ENCODE measurements at regions not wholly inside any gene's neighbourhood (a gene's known extent, or its start where the extent isn't known, plus 50 kb on each side); places are given as distances from the start of the nearest gene placed in this dataset.

- no peak overlapping the region for H2BK15ac ChIP-seq (ENCODE audit: low read length)
- no peak overlapping the region for H3K14ac ChIP-seq (ENCODE audit: insufficient read length)
- H3K4me2 ChIP-seq (ENCODE audit: insufficient read depth in 1 of 2, low read depth in 2 of 2, low read length in 2 of 2): no peak overlapping the region
- H3K27me3 ChIP-seq (replicated peaks in 1 of 4; ENCODE audit: control insufficient read depth in 3 of 4, extremely low read depth in 1 of 4, insufficient read depth in 3 of 4, low read length in 3 of 4): no peaks in the 10 kb centered on the region
- no peaks in the 10 kb centered on the region for H4K20me1 ChIP-seq (replicated peaks in 1 of 2; ENCODE audit: control insufficient read depth in 1 of 2, insufficient read depth in 2 of 2, low read length in 2 of 2)
- H3K23ac ChIP-seq (ENCODE audit: insufficient read length): no peak overlapping the region
- H3K4me3 ChIP-seq (ENCODE audit: extremely low read depth in 1 of 4, insufficient read depth in 2 of 4, low read depth in 3 of 4, low read length in 4 of 4): no peak overlapping the region
- ChIA-PET CTCF (ENCODE audit: partially characterized antibody) (no interaction called here), POLR2A (ENCODE audit: partially characterized antibody) (no interaction called here)
- H3K4me1 ChIP-seq (replicated peaks in 1 of 4; ENCODE audit: control insufficient read depth in 3 of 4, insufficient read depth in 4 of 4, low read length in 3 of 4): peaks cover 0 to 3% (median 0%) of the 10 kb centered on the region in 4 experiments; a peak in 2 of 7 replicates
- H3K4ac ChIP-seq (replicated peaks; ENCODE audit: insufficient read length, low read depth, low read length): no peak overlapping the region
- no peak overlapping the region for H4K5ac ChIP-seq (ENCODE audit: insufficient read length, low read depth, low read length)
- H2AK5ac ChIP-seq (ENCODE audit: low read depth, low read length): no peak overlapping the region
- WGBS, 2 experiments (ENCODE audit: extremely low coverage in 1 of 2, insufficient coverage in 1 of 2, insufficient read length in 1 of 2, insufficient replicate concordance in 2 of 2, low coverage in 1 of 2, low lambda C conversion rate in 2 of 2, missing lambda C conversion rate in 1 of 2): 88% methylated on average over 6 of the region's 6 CpGs; no CpG with 5 or more reads in 1 of the 2 experiments
- H3K23me2 ChIP-seq (ENCODE audit: low read depth, low read length): peaks cover 1% of the 10 kb centered on the region; the same call in 1 of the 2 replicates
- H2AFZ ChIP-seq (ENCODE audit: low read length): no peak overlapping the region
- no peaks in the 10 kb centered on the region for H3K9me3 ChIP-seq (ENCODE audit: insufficient read depth in 2 of 2, low read depth in 1 of 2, low read length in 1 of 2)
- no peak overlapping the region for H2BK12ac ChIP-seq (ENCODE audit: low read depth, low read length)
- H3K18ac ChIP-seq (ENCODE audit: extremely low read depth, low read length): no peak overlapping the region
- DNase-seq (ENCODE audit: low read depth in 1 of 2, low spot score in 2 of 2) (no peak), FAIRE-seq (no peak)
- no peaks in the 10 kb centered on the region for H3K36me3 ChIP-seq (ENCODE audit: control insufficient read depth in 2 of 4, insufficient read depth in 4 of 4, low read length in 3 of 4)
- no peaks in the 10 kb centered on the region for H3K79me1 ChIP-seq (ENCODE audit: low read depth, low read length)
- no peak overlapping the region for H2BK120ac ChIP-seq (replicated peaks; ENCODE audit: low read depth, low read length)
- no peaks in the 10 kb centered on the region for H3K79me2 ChIP-seq (ENCODE audit: control insufficient read depth in 1 of 2, insufficient read depth in 2 of 2, low read length in 2 of 2)
- TF ChIP-seq EGR1 (IDR thresholded peaks at IDR 0.05; ENCODE audit: borderline replicate concordance, low read depth, low read length): no peak
- TF ChIP-seq ATF2 (IDR thresholded peaks at IDR 0.05; ENCODE audit: low read length): no peak
- no peak for TF ChIP-seq TCF12 (IDR thresholded peaks at IDR 0.05; ENCODE audit: low read depth, low read length)
- TF ChIP-seq ATF3 (IDR thresholded peaks at IDR 0.05; ENCODE audit: insufficient read depth, low read depth, low read length): no peak
- no peak for TF ChIP-seq HDAC2 (IDR thresholded peaks at IDR 0.05; ENCODE audit: borderline replicate concordance in 1 of 2, low read depth in 2 of 2, low read length in 2 of 2)
- no peak for TF ChIP-seq NANOG (IDR thresholded peaks at IDR 0.05; ENCODE audit: insufficient read depth, low read depth, low read length, poor library complexity, severe bottlenecking)
- TF ChIP-seq RNF2 (IDR thresholded peaks at IDR 0.05; ENCODE audit: borderline replicate concordance, low read depth, low read length, missing control alignments, poor library complexity, severe bottlenecking): no peak
- peak; percentile 41; the same call in 1 of the 2 replicates for TF ChIP-seq E2F6 (IDR thresholded peaks at IDR 0.05)
- H3K56ac ChIP-seq (replicated peaks; ENCODE audit: insufficient read length, low read depth, low read length): no peak overlapping the region
- no peak overlapping the region for H4K8ac ChIP-seq (ENCODE audit: extremely low read depth, insufficient read depth, low read length)
- H3K9ac ChIP-seq (replicated peaks in 1 of 4; ENCODE audit: extremely low read depth in 1 of 4, low read depth in 3 of 4, low read length in 3 of 4): no peak overlapping the region
- H3K27ac ChIP-seq (ENCODE audit: low read depth, low read length): no peak overlapping the region
- no peak overlapping the region for H2BK20ac ChIP-seq (ENCODE audit: low read length)
- no peak overlapping the region for H4K91ac ChIP-seq (replicated peaks; ENCODE audit: insufficient read length, low read length)
- no peak overlapping the region for H2BK5ac ChIP-seq (ENCODE audit: low read depth, low read length)
These were observed 147.8 kb downstream of the EMX2 start for GRCh38 chr10:117690359-117690758.

Data from H1 (cell line).